H9 (cell line): ENCODE measurements at regions not wholly inside any gene's neighbourhood (a gene's known extent, or its start where the extent isn't known, plus 50 kb on each side); places are given as distances from the start of the nearest gene placed in this dataset.

ENCODE experiments used
- DNase-seq: peaks from one replicate; pipeline ENCODE4 v3.0.0-alpha.2; 2017
- H2AFZ ChIP-seq: one replicate; pipeline ENCODE4 v1.6.1; 2013; ENCODE audit warnings: mild to moderate bottlenecking, low read length, control low read depth, moderate library complexity
- H2AK5ac ChIP-seq: 2 replicates; pipeline ENCODE4 v1.6.1; 2013; ENCODE audit warnings: low read length, control low read depth, mixed read lengths; ENCODE audit not compliant: insufficient read length
- H2BK120ac ChIP-seq: one replicate; pipeline ENCODE4 v1.6.1; 2013; ENCODE audit warnings: low read depth, mild to moderate bottlenecking, low read length, control low read depth, inconsistent platforms; ENCODE audit not compliant: poor library complexity, severe bottlenecking
- H2BK12ac ChIP-seq: 2 replicates; pipeline ENCODE4 v1.6.1; 2013; ENCODE audit warnings: low read length, control low read depth, mixed read lengths, low read depth; ENCODE audit not compliant: insufficient read length
- H2BK15ac ChIP-seq: 2 replicates; pipeline ENCODE4 v1.6.1; 2013; ENCODE audit warnings: low read depth, low read length, control low read depth
- H2BK20ac ChIP-seq: one replicate; pipeline ENCODE4 v1.6.1; 2013; ENCODE audit warnings: low read depth, mild to moderate bottlenecking, low read length, control low read depth, inconsistent platforms; ENCODE audit not compliant: poor library complexity, severe bottlenecking
- H2BK5ac ChIP-seq: 2 replicates; pipeline ENCODE4 v1.6.1; 2013; ENCODE audit warnings: low read length, control low read depth, mixed read lengths; ENCODE audit not compliant: insufficient read length
- H3K14ac ChIP-seq: 2 replicates; pipeline ENCODE4 v1.6.1; 2013; ENCODE audit warnings: low read length, control low read depth; ENCODE audit not compliant: insufficient read depth
- H3K18ac ChIP-seq: 2 replicates; pipeline ENCODE4 v1.6.1; 2013; ENCODE audit warnings: low read depth, mild to moderate bottlenecking, mixed read lengths, low read length, control low read depth; ENCODE audit not compliant: insufficient read length
- H3K23ac ChIP-seq: 2 replicates; pipeline ENCODE4 v1.6.1; 2013; ENCODE audit warnings: low read length, control low read depth, mixed read lengths, low read depth; ENCODE audit not compliant: insufficient read length
- H3K23me2 ChIP-seq: 2 replicates; pipeline ENCODE4 v1.6.1; 2013; ENCODE audit warnings: low read depth, mild to moderate bottlenecking, mixed read lengths, low read length, control low read depth; ENCODE audit not compliant: insufficient read length, poor library complexity, severe bottlenecking
- H3K27ac ChIP-seq: 2 replicates; pipeline ENCODE4 v1.5.1; 2013; ENCODE audit warnings: low read length, control low read depth, mixed read lengths, low read depth; ENCODE audit not compliant: insufficient read length
- H3K27me3 ChIP-seq: 2 replicates; pipeline ENCODE4 v1.6.1; 2013; ENCODE audit warnings: low read length, control low read depth, inconsistent platforms; ENCODE audit not compliant: insufficient read depth
- H3K4ac ChIP-seq: 2 replicates; pipeline ENCODE4 v1.6.1; 2013; ENCODE audit warnings: low read depth, mild to moderate bottlenecking, control low read depth, inconsistent platforms, low read length, moderate library complexity
- H3K4me1 ChIP-seq: 2 replicates; pipeline ENCODE4 v1.6.1; 2013; ENCODE audit warnings: low read length, control low read depth, inconsistent platforms; ENCODE audit not compliant: insufficient read depth
- H3K4me2 ChIP-seq: 2 replicates; pipeline ENCODE4 v1.6.1; 2013; ENCODE audit warnings: low read length, control low read depth, mixed read lengths; ENCODE audit not compliant: insufficient read length, insufficient read depth
- H3K56ac ChIP-seq: 2 replicates; pipeline ENCODE4 v1.6.1; 2013; ENCODE audit warnings: low read depth, mild to moderate bottlenecking, mixed read lengths, low read length, control low read depth; ENCODE audit not compliant: insufficient read length
- H3K79me1 ChIP-seq: 2 replicates; pipeline ENCODE4 v1.6.1; 2013; ENCODE audit warnings: low read depth, mild to moderate bottlenecking, moderate library complexity, low read length, control low read depth, inconsistent platforms; ENCODE audit not compliant: insufficient read depth, poor library complexity, severe bottlenecking
- H3K79me2 ChIP-seq: 2 replicates; pipeline ENCODE4 v1.6.1; 2013; ENCODE audit warnings: low read length, control low read depth, inconsistent platforms; ENCODE audit not compliant: insufficient read depth
- H3K9ac ChIP-seq: 2 replicates; pipeline ENCODE4 v1.6.1; 2013; ENCODE audit warnings: low read length, control low read depth, mixed read lengths; ENCODE audit not compliant: insufficient read length; ENCODE audit errors: extremely low read depth
- H3K9me3 ChIP-seq: one replicate; pipeline ENCODE4 v1.6.1; 2013; ENCODE audit warnings: low read depth, low read length, inconsistent platforms; ENCODE audit not compliant: control insufficient read depth
- H3T11ph ChIP-seq: one replicate; pipeline ENCODE4 v1.6.1; 2013; ENCODE audit warnings: mild to moderate bottlenecking, low read length, control low read depth, inconsistent platforms
- H4K20me1 ChIP-seq: one replicate; pipeline ENCODE4 v1.6.1; 2013; ENCODE audit not compliant: control insufficient read depth, insufficient read length, insufficient read depth
- H4K5ac ChIP-seq: 2 replicates; pipeline ENCODE4 v1.6.1; 2013; ENCODE audit warnings: low read depth, mild to moderate bottlenecking, mixed read lengths, low read length, control low read depth; ENCODE audit not compliant: insufficient read length
- H4K8ac ChIP-seq: replicated peaks from 2 replicates; pipeline ENCODE4 v1.6.1; 2013; ENCODE audit warnings: low read length, control low read depth, mixed read lengths, low read depth; ENCODE audit not compliant: insufficient read length
- H4K91ac ChIP-seq: 2 replicates; pipeline ENCODE4 v1.6.1; 2013; ENCODE audit warnings: low read depth, mild to moderate bottlenecking, moderate library complexity, mixed read lengths, low read length, control low read depth; ENCODE audit not compliant: insufficient read length
- H3K27ac Mint-ChIP-seq, 3 experiments: 2 replicates in 2 of 3; 3 replicates in 1 of 3; pipeline ENCODE4 v1.8.0; 2020 to 2021; ENCODE audit warnings: mixed read lengths in 3 of 3, mild to moderate bottlenecking in 1 of 3, moderate library complexity in 1 of 3
- H3K27me3 Mint-ChIP-seq: 2 replicates; pipeline ENCODE4 v1.8.0; 2021; ENCODE audit warnings: low read depth, mild to moderate bottlenecking, moderate library complexity, mixed read lengths
- H3K36me3 Mint-ChIP-seq, 3 experiments: 2 replicates in 2 of 3; 3 replicates in 1 of 3; pipeline ENCODE4 v1.8.0; 2020 to 2021; ENCODE audit warnings: low read depth in 3 of 3, mixed read lengths in 3 of 3; ENCODE audit not compliant: insufficient read depth in 1 of 3
- H3K4me1 Mint-ChIP-seq, 2 experiments: 2 replicates each; pipeline ENCODE4 v1.8.0; 2020; ENCODE audit warnings: mixed read lengths in 2 of 2
- H3K4me3 Mint-ChIP-seq, 2 experiments: 2 replicates in 1 of 2; 3 replicates in 1 of 2; pipeline ENCODE4 v1.8.0; 2020 to 2021; ENCODE audit warnings: mild to moderate bottlenecking in 2 of 2, mixed read lengths in 2 of 2, moderate library complexity in 1 of 2
- H3K9me3 Mint-ChIP-seq, 2 experiments: 2 replicates in 1 of 2; 3 replicates in 1 of 2; pipeline ENCODE4 v1.8.0; 2020; ENCODE audit warnings: mild to moderate bottlenecking in 2 of 2, mixed read lengths in 2 of 2, moderate library complexity in 1 of 2
- WGBS: extraction: QIAGEN DNeasy Blood & Tissue Kit; methylation state at CpG from one replicate; pipeline ENCODE4 v1.1.7; 2013; ENCODE audit warnings: missing lambda C conversion rate, low lambda C conversion rate, mixed read lengths; ENCODE audit not compliant: insufficient read length; ENCODE audit errors: extremely low coverage; 5-methylcytosine and 5-hydroxymethylcytosine counted together
- TF ChIP-seq, protein P1 (sequence below): fragments of 200-600 bp; sonication (generic); conservative IDR thresholded peaks from 3 replicates; pipeline ENCODE4 v1.8.0; 2021; ENCODE audit warnings: antibody characterized with exemption, mild to moderate bottlenecking

DNA sequence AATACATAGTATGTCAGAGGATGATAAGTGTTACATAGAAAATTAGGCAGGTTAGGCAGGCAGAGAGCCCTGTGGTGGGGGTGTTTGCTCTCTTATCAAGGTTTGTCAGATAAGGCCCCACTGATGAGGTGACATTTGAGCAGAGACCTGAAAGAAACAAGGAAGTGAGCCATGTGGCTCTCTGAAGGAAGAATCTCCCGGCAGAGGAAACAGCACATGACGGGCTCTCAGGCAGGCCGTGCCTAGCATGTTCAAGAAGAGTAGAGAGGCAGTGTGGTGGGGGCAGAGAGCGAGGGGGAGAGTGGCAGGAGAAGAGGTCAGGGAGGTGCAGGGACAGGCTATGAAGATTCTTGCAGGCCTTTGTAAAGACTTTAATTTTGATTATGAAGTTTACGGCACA lies 82.0 kb upstream of the ASIC2 start:
- no peaks in the 10 kb centered on the region for H3K23me2 ChIP-seq
- H3K4ac ChIP-seq, result no peak overlapping the region
- no peaks in the 10 kb centered on the region; a peak in 1 of 5 replicates for H3K9me3 Mint-ChIP-seq
- H3K14ac ChIP-seq, result no peak overlapping the region
- H2BK120ac ChIP-seq, result no peak overlapping the region
- H3K4me3 Mint-ChIP-seq, result no peak overlapping the region
- no peak overlapping the region for H4K8ac ChIP-seq
- H3K9me3 ChIP-seq, result no peaks in the 10 kb centered on the region
- H3K56ac ChIP-seq, result no peak overlapping the region
- peaks cover 11% of the 10 kb centered on the region; the same call in 1 of the 2 replicates for H3K27me3 Mint-ChIP-seq
- H2BK15ac ChIP-seq, result no peak overlapping the region
- no peak overlapping the region for H3K9ac ChIP-seq
- no peak overlapping the region for H3T11ph ChIP-seq
- peaks cover 17 to 22% of the 10 kb centered on the region in 2 experiments for H3K4me1 Mint-ChIP-seq
- H3K27me3 ChIP-seq, result no peaks in the 10 kb centered on the region; the same call in 1 of the 2 replicates
- H3K23ac ChIP-seq, result no peak overlapping the region
- H4K5ac ChIP-seq, result no peak overlapping the region
- H3K79me1 ChIP-seq, result no peaks in the 10 kb centered on the region
- no peak overlapping the region for H2BK12ac ChIP-seq
- DNase-seq, result no peak
- no peak overlapping the region for H2BK5ac ChIP-seq
- no peak overlapping the region for H2AK5ac ChIP-seq
- H3K18ac ChIP-seq, result no peak overlapping the region
- no peak overlapping the region for H4K91ac ChIP-seq
- H4K20me1 ChIP-seq, result no peaks in the 10 kb centered on the region
- H2AFZ ChIP-seq, result no peak overlapping the region
- H3K36me3 Mint-ChIP-seq, result 0 out of 7 replicates have a peak, but pooled peaks cover 0 to 1% (median 0%) of the 10 kb centered on the region in 3 experiments
- H3K4me2 ChIP-seq, result no peak overlapping the region
- no peak overlapping the region for H3K27ac ChIP-seq
- TF ChIP-seq, protein P1, sequence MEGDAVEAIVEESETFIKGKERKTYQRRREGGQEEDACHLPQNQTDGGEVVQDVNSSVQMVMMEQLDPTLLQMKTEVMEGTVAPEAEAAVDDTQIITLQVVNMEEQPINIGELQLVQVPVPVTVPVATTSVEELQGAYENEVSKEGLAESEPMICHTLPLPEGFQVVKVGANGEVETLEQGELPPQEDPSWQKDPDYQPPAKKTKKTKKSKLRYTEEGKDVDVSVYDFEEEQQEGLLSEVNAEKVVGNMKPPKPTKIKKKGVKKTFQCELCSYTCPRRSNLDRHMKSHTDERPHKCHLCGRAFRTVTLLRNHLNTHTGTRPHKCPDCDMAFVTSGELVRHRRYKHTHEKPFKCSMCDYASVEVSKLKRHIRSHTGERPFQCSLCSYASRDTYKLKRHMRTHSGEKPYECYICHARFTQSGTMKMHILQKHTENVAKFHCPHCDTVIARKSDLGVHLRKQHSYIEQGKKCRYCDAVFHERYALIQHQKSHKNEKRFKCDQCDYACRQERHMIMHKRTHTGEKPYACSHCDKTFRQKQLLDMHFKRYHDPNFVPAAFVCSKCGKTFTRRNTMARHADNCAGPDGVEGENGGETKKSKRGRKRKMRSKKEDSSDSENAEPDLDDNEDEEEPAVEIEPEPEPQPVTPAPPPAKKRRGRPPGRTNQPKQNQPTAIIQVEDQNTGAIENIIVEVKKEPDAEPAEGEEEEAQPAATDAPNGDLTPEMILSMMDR, result no peak
- no CpG with 5 or more reads among the region's 5 CpGs for WGBS
- no peaks in the 10 kb centered on the region for H3K79me2 ChIP-seq
- H3K4me1 ChIP-seq, result peaks cover 7% of the 10 kb centered on the region; the same call in 1 of the 2 replicates
- H2BK20ac ChIP-seq, result no peak overlapping the region
- no peak overlapping the region for H3K27ac Mint-ChIP-seq
